Stomach (tissue), 4 donors: ENCODE measurements at regions not wholly inside any gene's neighbourhood (a gene's known extent, or its start where the extent isn't known, plus 50 kb on each side); places are given as distances from the start of the nearest gene placed in this dataset.

Experiments
- CTCF ChIP-seq, 7 experiments: fragments of 450-650 bp in 4 of 7; fragments of 200-600 bp in 3 of 7; sonication (generic) in 3 of 7; IDR thresholded peaks; one replicate each; pipeline ENCODE4 v1.5.1; 2016 to 2019; ENCODE audit warnings: antibody characterized with exemption in 7 of 7, control low read depth in 2 of 7, mild to moderate bottlenecking in 1 of 7
- EP300 ChIP-seq: sonication (generic); formaldehyde crosslinking; IDR thresholded peaks from one replicate; pipeline ENCODE4 v1.6.1; 2017; ENCODE audit warnings: antibody characterized with exemption
- POLR2A ChIP-seq, 4 donors: fragments of 450-650 bp; IDR thresholded peaks; one replicate each; pipeline ENCODE4 v1.6.1; 2016; ENCODE audit warnings: antibody characterized with exemption in 4 of 4, control low read depth in 2 of 4, mild to moderate bottlenecking in 1 of 4, moderate library complexity in 1 of 4

GRCh38 chr7:98753176-98753575, 116.6 kb downstream of the TMEM130 start:
- no peak for TF ChIP-seq CTCF (IDR thresholded peaks at IDR 0.05)
- TF ChIP-seq POLR2A (IDR thresholded peaks at IDR 0.05), result no peak
- no peak for TF ChIP-seq EP300
